Smooth muscle cell (in vitro differentiated cells): ENCODE measurements at regions not wholly inside any gene's neighbourhood (a gene's known extent, or its start where the extent isn't known, plus 50 kb on each side); places are given as distances from the start of the nearest gene placed in this dataset.

Experiments
- DNase-seq: peaks from one replicate; lab custom pipeline; 2025; ENCODE audit not compliant: unreplicated experiment; lab: John Stamatoyannopoulos, UW
- H2AFZ ChIP-seq: fragments of 200-600 bp; sonication (generic); 2 replicates; pipeline ENCODE4 v1.6.0; 2016; ENCODE audit warnings: antibody characterized with exemption, low read depth, mild to moderate bottlenecking
- H3F3A ChIP-seq: fragments of 200-600 bp; sonication (generic); 2 replicates; pipeline ENCODE4 v1.6.0; 2017; ENCODE audit warnings: antibody characterized with exemption, low read depth
- H3K27ac ChIP-seq: fragments of 200-600 bp; sonication (generic); 2 replicates; pipeline ENCODE4 v1.5.1; 2016; ENCODE audit warnings: low read depth, mild to moderate bottlenecking
- H3K27me3 ChIP-seq: fragments of 200-600 bp; sonication (generic); 2 replicates; pipeline ENCODE4 v1.6.1; 2016; ENCODE audit warnings: low read depth, mild to moderate bottlenecking
- H3K36me3 ChIP-seq: fragments of 200-600 bp; sonication (generic); 2 replicates; pipeline ENCODE4 v1.5.1; 2016; ENCODE audit warnings: low read depth
- H3K4me1 ChIP-seq: fragments of 200-600 bp; sonication (generic); 2 replicates; pipeline ENCODE4 v1.5.1; 2016; ENCODE audit warnings: low read depth
- H3K4me2 ChIP-seq: fragments of 200-600 bp; sonication (generic); 2 replicates; pipeline ENCODE4 v1.6.0; 2016; ENCODE audit warnings: mild to moderate bottlenecking
- H3K4me3 ChIP-seq: fragments of 200-600 bp; sonication (generic); 2 replicates; pipeline ENCODE4 v1.5.1; 2016; ENCODE audit warnings: mild to moderate bottlenecking
- H3K79me2 ChIP-seq: fragments of 200-600 bp; sonication (generic); 2 replicates; pipeline ENCODE4 v1.6.0; 2016; ENCODE audit warnings: low read depth, mild to moderate bottlenecking
- H3K9ac ChIP-seq: fragments of 200-600 bp; sonication (generic); 2 replicates; pipeline ENCODE4 v1.6.0; 2016; ENCODE audit warnings: low read depth
- H3K9me3 ChIP-seq: fragments of 200-600 bp; sonication (generic); replicated peaks from 2 replicates; pipeline ENCODE4 v1.5.1; 2016; ENCODE audit warnings: low read depth
- H4K20me1 ChIP-seq: fragments of 200-600 bp; sonication (generic); 2 replicates; pipeline ENCODE4 v1.6.0; 2016; ENCODE audit warnings: low read depth
- CTCF ChIP-seq: fragments of 200-600 bp; sonication (generic); IDR thresholded peaks from 2 replicates; pipeline ENCODE4 v1.5.1; 2017; ENCODE audit warnings: borderline replicate concordance, mild to moderate bottlenecking, antibody characterized with exemption; ENCODE audit not compliant: insufficient read depth, poor library complexity, severe bottlenecking
- WGBS: methylation state at CpG from one replicate; pipeline ENCODE4 v1.1.7; 2016; ENCODE audit warnings: low lambda C conversion rate; 5-methylcytosine and 5-hydroxymethylcytosine counted together

- H3F3A ChIP-seq = no peaks in the 10 kb centered on the region
Observed at GRCh38 chr11:28481616-28482480, 373.7 kb downstream of the METTL15 start.

GRCh38 chr11:28480406-28480805 is 372.2 kb downstream of the METTL15 start:
- WGBS = 91% methylated on average over 4 of the region's 4 CpGs
- H3K9me3 ChIP-seq = no peaks in the 10 kb centered on the region
- no peak overlapping the region for H3K4me3 ChIP-seq
- DNase-seq = no peak
- H2AFZ ChIP-seq = no peak overlapping the region
- no peak overlapping the region for H3K9ac ChIP-seq
- H4K20me1 ChIP-seq = no peaks in the 10 kb centered on the region
- no peaks in the 10 kb centered on the region for H3K36me3 ChIP-seq
- no peaks in the 10 kb centered on the region for H3F3A ChIP-seq
- no peak overlapping the region for H3K4me2 ChIP-seq
- no peak overlapping the region for H3K27ac ChIP-seq
- no peaks in the 10 kb centered on the region for H3K79me2 ChIP-seq
- H3K4me1 ChIP-seq = peaks cover 16% of the 10 kb centered on the region
- no peak for TF ChIP-seq CTCF
- H3K27me3 ChIP-seq = no peaks in the 10 kb centered on the region

More at GRCh38 chr11:28481616-28482480, 373.7 kb downstream of the METTL15 start:
- H3K27ac ChIP-seq = no peak overlapping the region
- peaks cover 16% of the 10 kb centered on the region for H3K4me1 ChIP-seq
- H3K36me3 ChIP-seq = no peaks in the 10 kb centered on the region
- no peak for TF ChIP-seq CTCF
- DNase-seq = no peak
- no peaks in the 10 kb centered on the region for H3K27me3 ChIP-seq
- H4K20me1 ChIP-seq = no peaks in the 10 kb centered on the region
- H3K9me3 ChIP-seq = no peaks in the 10 kb centered on the region
- H2AFZ ChIP-seq = no peak overlapping the region
- H3K4me3 ChIP-seq = no peak overlapping the region
- H3K9ac ChIP-seq = no peak overlapping the region
- H3K4me2 ChIP-seq = no peak overlapping the region
- H3K79me2 ChIP-seq = no peaks in the 10 kb centered on the region
- WGBS = 90% methylated on average over 7 of the region's 7 CpGs

DNA sequence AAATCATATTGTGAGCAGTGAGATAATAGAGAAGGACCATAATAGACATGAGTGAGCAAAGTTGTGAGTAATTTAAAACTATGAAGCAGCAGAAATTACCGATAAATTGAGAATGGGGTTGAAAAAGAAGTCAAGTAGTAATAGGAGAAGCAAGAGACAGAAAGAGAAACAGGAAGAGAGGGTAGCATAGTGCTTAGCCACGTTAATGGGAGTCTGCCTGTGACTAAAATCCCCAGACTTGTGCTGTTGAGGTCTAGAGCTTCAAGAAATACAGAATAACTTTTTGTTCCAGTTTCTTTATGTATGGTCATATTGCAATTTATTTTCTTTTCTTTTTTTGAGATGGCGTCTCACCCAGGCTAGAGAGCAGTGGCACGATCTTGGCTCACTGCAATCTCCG is 368.7 kb downstream of the METTL15 start:
- 91% methylated on average over 5 of the region's 5 CpGs for WGBS
- Histone ChIP-seq H3K4me1 (no peaks in the 10 kb centered on the region), H4K20me1 (no peaks in the 10 kb centered on the region), H3K9ac (no peak overlapping the region), H3K27ac (no peak overlapping the region), H3K79me2 (no peaks in the 10 kb centered on the region), H3K27me3 (no peaks in the 10 kb centered on the region), H2AFZ (no peak overlapping the region), H3F3A (no peaks in the 10 kb centered on the region), H3K36me3 (no peaks in the 10 kb centered on the region), H3K4me2 (no peak overlapping the region), H3K4me3 (no peak overlapping the region), H3K9me3 (no peaks in the 10 kb centered on the region)
- no peak for TF ChIP-seq CTCF
- no peak for DNase-seq

- Histone ChIP-seq H3K4me3 (no peak overlapping the region), H3K9ac (no peak overlapping the region), H3K79me2 (no peaks in the 10 kb centered on the region), H3F3A (no peaks in the 10 kb centered on the region), H3K27me3 (no peaks in the 10 kb centered on the region), H3K27ac (no peak overlapping the region), H3K36me3 (no peaks in the 10 kb centered on the region), H2AFZ (no peak overlapping the region), H4K20me1 (no peaks in the 10 kb centered on the region), H3K4me1 (no peaks in the 10 kb centered on the region), H3K9me3 (no peaks in the 10 kb centered on the region), H3K4me2 (no peak overlapping the region)
- WGBS = 43% methylated on average over 3 of the region's 3 CpGs
- DNase-seq = no peak
- no peak for TF ChIP-seq CTCF
Observed at GRCh38 chr11:28476049-28476448, 367.9 kb downstream of the METTL15 start.
